Loucy (cell line): ENCODE measurements at regions not wholly inside any gene's neighbourhood (a gene's known extent, or its start where the extent isn't known, plus 50 kb on each side); places are given as distances from the start of the nearest gene placed in this dataset.
"Not testable (repeated sequence)": the region's sequence is repeated elsewhere in the genome, so short reads cannot be mapped to it uniquely, and the experiment has no call there.

ENCODE experiments used
- H2AFZ ChIP-seq: fragments of 200-600 bp; sonication (generic); 2 replicates; pipeline ENCODE4 v1.6.0; 2016; ENCODE audit warnings: antibody characterized with exemption, mild to moderate bottlenecking, low read length, moderate library complexity
- H3F3A ChIP-seq: fragments of 200-600 bp; 2 replicates; pipeline ENCODE4 v1.6.0; 2016; ENCODE audit warnings: antibody characterized with exemption, low read depth, mild to moderate bottlenecking
- H3K27me3 ChIP-seq: fragments of 200-600 bp; sonication (generic); 2 replicates; pipeline ENCODE4 v1.6.1; 2014; ENCODE audit warnings: low read length, mild to moderate bottlenecking; ENCODE audit not compliant: insufficient read depth, poor library complexity, severe bottlenecking
- H3K36me3 ChIP-seq: fragments of 200-600 bp; sonication (generic); 2 replicates; pipeline ENCODE4 v1.6.1; 2016; ENCODE audit warnings: low read length; ENCODE audit not compliant: insufficient read depth
- H3K4me1 ChIP-seq: fragments of 200-600 bp; sonication (generic); 2 replicates; pipeline ENCODE4 v1.5.1; 2014; ENCODE audit warnings: low read length, mild to moderate bottlenecking; ENCODE audit not compliant: insufficient read depth, poor library complexity, severe bottlenecking
- H3K4me2 ChIP-seq: fragments of 200-600 bp; sonication (generic); 2 replicates; pipeline ENCODE4 v1.6.0; 2014; ENCODE audit warnings: antibody characterized with exemption, low read length, low read depth, mild to moderate bottlenecking; ENCODE audit not compliant: poor library complexity, severe bottlenecking
- H3K4me3 ChIP-seq: fragments of 200-600 bp; sonication (generic); 2 replicates; pipeline ENCODE4 v1.5.1; 2014; ENCODE audit warnings: low read length, mild to moderate bottlenecking, mixed read lengths; ENCODE audit not compliant: poor library complexity, severe bottlenecking
- H3K79me2 ChIP-seq: fragments of 200-600 bp; sonication (generic); 2 replicates; pipeline ENCODE4 v1.6.1; 2014; ENCODE audit warnings: low read length; ENCODE audit not compliant: insufficient read depth
- H3K9ac ChIP-seq: fragments of 200-600 bp; sonication (generic); 2 replicates; pipeline ENCODE4 v1.6.0; 2014; ENCODE audit warnings: mild to moderate bottlenecking, low read depth, low read length, moderate library complexity; ENCODE audit not compliant: poor library complexity, severe bottlenecking
- H3K9me2 ChIP-seq: fragments of 200-600 bp; sonication (generic); replicated peaks from 2 replicates; pipeline ENCODE4 v1.6.1; 2016; ENCODE audit warnings: low read depth, low read length, mixed read lengths
- H3K9me3 ChIP-seq: fragments of 200-600 bp; sonication (generic); 2 replicates; pipeline ENCODE4 v1.6.1; 2014; ENCODE audit warnings: mild to moderate bottlenecking, antibody characterized with exemption, low read length, low read depth; ENCODE audit not compliant: insufficient read depth
- H4K20me1 ChIP-seq: fragments of 200-600 bp; sonication (generic); 2 replicates; pipeline ENCODE4 v1.6.0; 2014; ENCODE audit warnings: antibody characterized with exemption, low read length, mild to moderate bottlenecking; ENCODE audit not compliant: insufficient read depth, poor library complexity, severe bottlenecking
- CTCF ChIP-seq: fragments of 200-600 bp; sonication (generic); conservative IDR thresholded peaks from 2 replicates; pipeline ENCODE4 v1.5.1; 2014; ENCODE audit warnings: mild to moderate bottlenecking, antibody characterized with exemption, low read length
- EZH2phosphoT487 ChIP-seq: fragments of 200-600 bp; IDR thresholded peaks from 2 replicates; pipeline ENCODE4 v1.6.1; 2018; ENCODE audit warnings: antibody characterized with exemption, mild to moderate bottlenecking, moderate library complexity, borderline replicate concordance

- no peak overlapping the region for H2AFZ ChIP-seq
- H3K36me3 ChIP-seq = no peaks in the 10 kb centered on the region
- H3K4me3 ChIP-seq = no peak overlapping the region
- H3K4me2 ChIP-seq = no peak overlapping the region
- no peaks in the 10 kb centered on the region for H3K4me1 ChIP-seq
- no peak overlapping the region for H3K9ac ChIP-seq
- H3K9me3 ChIP-seq = no peaks in the 10 kb centered on the region
- H3K79me2 ChIP-seq = no peaks in the 10 kb centered on the region
- TF ChIP-seq EZH2phosphoT487 (no peak), CTCF (no peak)
- H3K27me3 ChIP-seq = no peaks in the 10 kb centered on the region
- no peaks in the 10 kb centered on the region for H4K20me1 ChIP-seq
- H3F3A ChIP-seq = no peaks in the 10 kb centered on the region
- no peaks in the 10 kb centered on the region for H3K9me2 ChIP-seq
These were observed 113.6 kb upstream of the EMCN start for GRCh38 chr4:100631281-100631968.

GRCh38 chr4:100630341-100630740 is 112.5 kb upstream of the EMCN start:
- H3K9me2 ChIP-seq = no peaks in the 10 kb centered on the region
- H3F3A ChIP-seq = no peaks in the 10 kb centered on the region
- H3K4me3 ChIP-seq = no peak overlapping the region
- no peak overlapping the region for H3K4me2 ChIP-seq
- no peaks in the 10 kb centered on the region for H3K4me1 ChIP-seq
- H3K36me3 ChIP-seq = no peaks in the 10 kb centered on the region
- H3K9me3 ChIP-seq = peaks cover under 1% of the 10 kb centered on the region; the same call in 1 of the 2 replicates
- H4K20me1 ChIP-seq = no peaks in the 10 kb centered on the region
- H3K27me3 ChIP-seq = no peaks in the 10 kb centered on the region
- no peaks in the 10 kb centered on the region for H3K79me2 ChIP-seq
- TF ChIP-seq EZH2phosphoT487 (no peak), CTCF (no peak)
- no peak overlapping the region for H2AFZ ChIP-seq
- no peak overlapping the region for H3K9ac ChIP-seq

- no peaks in the 10 kb centered on the region for H3K9me2 ChIP-seq
- H3K9me3 ChIP-seq = no peaks in the 10 kb centered on the region
- H2AFZ ChIP-seq = no peak overlapping the region
- H3K4me1 ChIP-seq = peaks cover 2% of the 10 kb centered on the region
- H3K4me2 ChIP-seq = no peak overlapping the region
- no peaks in the 10 kb centered on the region for H3F3A ChIP-seq
- H3K9ac ChIP-seq = no peak overlapping the region
- H3K79me2 ChIP-seq = no peaks in the 10 kb centered on the region
- no peaks in the 10 kb centered on the region for H3K36me3 ChIP-seq
- H3K27me3 ChIP-seq = no peaks in the 10 kb centered on the region
- H3K4me3 ChIP-seq = no peak overlapping the region
- H4K20me1 ChIP-seq = no peaks in the 10 kb centered on the region
- TF ChIP-seq EZH2phosphoT487 (no peak), CTCF (no peak)
These were observed 92.0 kb upstream of the EMCN start for GRCh38 chr4:100609810-100610209.

GRCh38 chr4:100608651-100609050 is 90.8 kb upstream of the EMCN start:
- H3K4me3 ChIP-seq, H4K20me1 ChIP-seq, H3K9me2 ChIP-seq, H3K4me2 ChIP-seq, H3K79me2 ChIP-seq, H3K4me1 ChIP-seq, H3K9ac ChIP-seq, H3K9me3 ChIP-seq, H3K27me3 ChIP-seq, H3F3A ChIP-seq, H3K36me3 ChIP-seq, H2AFZ ChIP-seq: not testable (repeated sequence)
